ENCODE measurements at regions not wholly inside any gene's neighbourhood (a gene's known extent, or its start where the extent isn't known, plus 50 kb on each side); places are given as distances from the start of the nearest gene placed in this dataset.
"Not testable (repeated sequence)": the region's sequence is repeated elsewhere in the genome, so short reads cannot be mapped to it uniquely, and the experiment has no call there.

DNA sequence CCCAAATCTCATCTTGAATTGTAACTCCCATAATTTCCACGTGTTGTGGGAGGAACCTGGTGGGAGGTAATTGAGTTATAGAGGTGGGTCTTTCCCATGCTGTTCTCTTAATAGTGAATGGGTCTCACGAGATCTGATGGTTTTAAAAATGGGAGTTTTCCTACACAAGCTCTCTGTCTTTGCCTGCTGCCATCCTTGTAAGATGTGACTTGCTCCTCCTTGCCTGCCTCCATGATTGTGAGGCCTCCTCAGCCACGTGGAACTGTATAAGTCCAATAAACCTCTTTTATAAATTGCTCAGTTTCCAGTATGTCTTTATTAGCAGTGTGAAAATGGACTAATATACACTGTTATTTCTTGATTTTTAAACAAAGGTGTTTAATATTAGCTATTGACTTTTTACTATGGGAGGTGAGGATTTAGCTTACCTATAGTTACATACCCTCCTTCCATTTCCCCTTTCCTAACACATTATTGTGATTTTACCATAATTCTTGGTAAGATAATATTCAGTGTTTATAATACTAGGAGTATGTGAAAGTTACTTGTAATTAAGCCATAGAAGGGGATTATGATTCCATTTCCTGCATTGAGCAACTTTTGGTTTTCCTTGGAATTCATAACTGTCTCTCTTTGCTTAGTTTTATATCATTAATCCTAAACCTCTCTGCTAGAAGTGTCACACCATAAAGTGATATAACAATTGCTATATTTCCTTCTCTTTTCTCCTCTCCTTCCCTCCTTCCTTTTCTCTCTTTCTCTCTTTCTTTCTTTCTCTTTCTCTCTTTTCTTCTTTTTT is 151.0 kb upstream of the KRAS start:
- H3K4me3 ChIP-seq (ENCODE audit: low read depth, low read length), result no peak overlapping the region

GRCh38 chr12:25397001-25397400 is 146.3 kb upstream of the KRAS start:
- TF ChIP-seq, protein P1, sequence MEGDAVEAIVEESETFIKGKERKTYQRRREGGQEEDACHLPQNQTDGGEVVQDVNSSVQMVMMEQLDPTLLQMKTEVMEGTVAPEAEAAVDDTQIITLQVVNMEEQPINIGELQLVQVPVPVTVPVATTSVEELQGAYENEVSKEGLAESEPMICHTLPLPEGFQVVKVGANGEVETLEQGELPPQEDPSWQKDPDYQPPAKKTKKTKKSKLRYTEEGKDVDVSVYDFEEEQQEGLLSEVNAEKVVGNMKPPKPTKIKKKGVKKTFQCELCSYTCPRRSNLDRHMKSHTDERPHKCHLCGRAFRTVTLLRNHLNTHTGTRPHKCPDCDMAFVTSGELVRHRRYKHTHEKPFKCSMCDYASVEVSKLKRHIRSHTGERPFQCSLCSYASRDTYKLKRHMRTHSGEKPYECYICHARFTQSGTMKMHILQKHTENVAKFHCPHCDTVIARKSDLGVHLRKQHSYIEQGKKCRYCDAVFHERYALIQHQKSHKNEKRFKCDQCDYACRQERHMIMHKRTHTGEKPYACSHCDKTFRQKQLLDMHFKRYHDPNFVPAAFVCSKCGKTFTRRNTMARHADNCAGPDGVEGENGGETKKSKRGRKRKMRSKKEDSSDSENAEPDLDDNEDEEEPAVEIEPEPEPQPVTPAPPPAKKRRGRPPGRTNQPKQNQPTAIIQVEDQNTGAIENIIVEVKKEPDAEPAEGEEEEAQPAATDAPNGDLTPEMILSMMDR (IDR thresholded peaks at IDR 0.05; ENCODE audit: low read depth, low read length, missing control alignments), result no peak
- DNase-seq, result no peak
- Histone ChIP-seq H3K4me3 (ENCODE audit: low read depth, low read length) (no peak overlapping the region), H3K27me3 (replicated peaks) (no peaks in the 10 kb centered on the region), H3K27ac (no peak overlapping the region), H3K36me3 (replicated peaks) (no peaks in the 10 kb centered on the region)
- in situ Hi-C loops (cut with HindIII; ENCODE audit: low pct_ligation_motif_present, low sequenced_read_pairs), result no loop called here

More for the DNA sequence above, 151.0 kb upstream of the KRAS start:
- in situ Hi-C loops (cut with HindIII; ENCODE audit: low pct_ligation_motif_present, low sequenced_read_pairs), result no loop called here
- TF ChIP-seq, protein P1 (IDR thresholded peaks at IDR 0.05; ENCODE audit: low read depth, low read length, missing control alignments), result no peak
- H3K36me3 ChIP-seq (replicated peaks), result no peaks in the 10 kb centered on the region
- no peak for DNase-seq
- H3K27ac ChIP-seq, result no peak overlapping the region
- no peaks in the 10 kb centered on the region for H3K27me3 ChIP-seq (replicated peaks)

- Histone ChIP-seq H3K36me3 (replicated peaks) (no peaks in the 10 kb centered on the region), H3K27me3 (replicated peaks) (no peaks in the 10 kb centered on the region), H3K4me3 (ENCODE audit: low read depth, low read length) (no peak overlapping the region), H3K27ac (no peak overlapping the region)
- in situ Hi-C loops (cut with HindIII; ENCODE audit: low pct_ligation_motif_present, low sequenced_read_pairs), result no loop called here
- no peak for DNase-seq
- TF ChIP-seq, protein P1 (IDR thresholded peaks at IDR 0.05; ENCODE audit: low read depth, low read length, missing control alignments), result no peak
Observed at GRCh38 chr12:25395227-25395626, 144.5 kb upstream of the KRAS start.

GRCh38 chr12:25394775-25395174 is 144.0 kb upstream of the KRAS start:
- H3K36me3 ChIP-seq (replicated peaks); DNase-seq; in situ Hi-C loops (cut with HindIII; ENCODE audit: low pct_ligation_motif_present, low sequenced_read_pairs); H3K27ac ChIP-seq; H3K4me3 ChIP-seq (ENCODE audit: low read depth, low read length); H3K27me3 ChIP-seq (replicated peaks): not testable (repeated sequence)

DNA sequence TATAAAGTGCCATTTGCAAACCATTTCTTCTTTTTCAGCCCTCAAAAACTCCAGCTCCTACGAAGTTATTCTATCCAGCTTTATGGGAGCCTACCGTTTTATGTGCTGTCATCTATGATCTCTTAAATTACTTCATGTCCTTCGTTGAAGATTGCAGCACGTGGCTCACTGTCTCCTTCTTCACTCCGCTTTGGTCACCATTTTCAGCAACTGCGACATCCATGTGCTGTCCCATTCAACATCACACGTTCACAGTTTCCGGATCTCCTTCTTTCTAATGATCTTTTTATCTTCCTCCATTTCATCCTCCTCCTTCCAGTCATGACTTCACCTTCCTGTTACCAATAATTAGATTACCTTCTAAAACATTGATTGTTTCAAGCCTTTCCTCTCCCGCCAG is 143.3 kb upstream of the KRAS start:
- in situ Hi-C loops (cut with HindIII; ENCODE audit: low pct_ligation_motif_present, low sequenced_read_pairs), result no loop called here
- Histone ChIP-seq H3K27me3 (replicated peaks) (no peaks in the 10 kb centered on the region), H3K36me3 (replicated peaks) (no peaks in the 10 kb centered on the region), H3K4me3 (ENCODE audit: low read depth, low read length) (no peak overlapping the region), H3K27ac (no peak overlapping the region)
- TF ChIP-seq, protein P1 (IDR thresholded peaks at IDR 0.05; ENCODE audit: low read depth, low read length, missing control alignments), result no peak
- no peak for DNase-seq

DNA sequence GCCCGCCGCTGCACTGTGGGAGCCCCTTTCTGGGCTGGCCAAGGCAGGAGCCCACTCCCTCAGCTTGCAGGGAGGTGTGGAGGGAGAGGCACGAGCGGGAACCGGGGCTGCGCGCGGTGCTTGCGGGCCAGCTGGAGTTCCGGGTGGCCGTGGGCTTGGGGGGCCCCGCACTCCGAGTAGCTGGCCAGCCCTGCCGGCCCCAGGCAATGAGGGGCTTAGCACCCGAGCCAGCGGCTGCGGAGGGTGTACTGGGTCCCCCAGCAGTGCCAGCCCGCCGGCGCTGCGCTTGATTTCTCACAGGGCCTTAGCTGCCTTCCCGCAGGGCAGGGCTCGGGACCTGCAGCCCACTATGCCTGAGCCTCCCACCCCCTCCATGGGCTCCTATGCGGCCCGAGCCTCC is 140.6 kb upstream of the KRAS start:
- in situ Hi-C loops (cut with HindIII; ENCODE audit: low pct_ligation_motif_present, low sequenced_read_pairs); H3K27me3 ChIP-seq (replicated peaks); H3K4me3 ChIP-seq (ENCODE audit: low read depth, low read length); DNase-seq; H3K27ac ChIP-seq; H3K36me3 ChIP-seq (replicated peaks): not testable (repeated sequence)

GRCh38 chr12:25388183-25388582 is 137.5 kb upstream of the KRAS start:
- H3K27ac ChIP-seq, result no peak overlapping the region
- no peak for DNase-seq
- no peak overlapping the region for H3K4me3 ChIP-seq (ENCODE audit: low read depth, low read length)
- in situ Hi-C loops (cut with HindIII; ENCODE audit: low pct_ligation_motif_present, low sequenced_read_pairs), result no loop called here
- H3K27me3 ChIP-seq (replicated peaks), result no peaks in the 10 kb centered on the region
- H3K36me3 ChIP-seq (replicated peaks), result no peaks in the 10 kb centered on the region
- TF ChIP-seq, protein P1 (IDR thresholded peaks at IDR 0.05; ENCODE audit: low read depth, low read length, missing control alignments), result no peak
